IMR-90 (cell line): ENCODE measurements at regions not wholly inside any gene's neighbourhood (a gene's known extent, or its start where the extent isn't known, plus 50 kb on each side); places are given as distances from the start of the nearest gene placed in this dataset.

ENCODE experiments used
- ATAC-seq: fragments of 200-7000 bp; cut with Tn5 transposase; 2 replicates; pipeline ENCODE4 v1.9.1; 2020; ENCODE audit warnings: low read depth, mild to moderate bottlenecking, moderate library complexity
- BruUV-seq: library from RNA; stranded (reverse); fragments of 400-500 nt; replicated peaks from 2 replicates; lab custom pipeline; 2021; lab: Mats Ljungman, UMichigan
- CTCF ChIA-PET: fragments of 300-600 bp; formaldehyde crosslinking; extraction: SDS; loops from one replicate; lab custom pipeline; 2021; ENCODE audit warnings: antibody characterized with exemption; lab: Yijun Ruan, JAX
- POLR2A ChIA-PET: fragments of 300-600 bp; sonication (Branson Sonifier 250); formaldehyde crosslinking; loops from one replicate; lab custom pipeline; 2022; ENCODE audit warnings: antibody characterized with exemption; ENCODE audit not compliant: unreplicated experiment; lab: Charles Lee
- DNase-seq: peaks from one replicate; pipeline ENCODE4 v3.0.0; 2013
- H2AFZ ChIP-seq: replicated peaks from 2 replicates; pipeline ENCODE3; 2013; ENCODE audit warnings: low read length, mild to moderate bottlenecking; ENCODE audit not compliant: poor library complexity
- H2AK5ac ChIP-seq: 2 replicates; pipeline ENCODE4 v1.6.1; 2013; ENCODE audit warnings: low read depth, low read length, inconsistent platforms
- H2AK9ac ChIP-seq: replicated peaks from 2 replicates; pipeline ENCODE3; 2013; ENCODE audit warnings: mild to moderate bottlenecking, low read depth, low read length, moderate library complexity; ENCODE audit not compliant: poor library complexity
- H2BK120ac ChIP-seq: 2 replicates; pipeline ENCODE4 v1.6.1; 2013; ENCODE audit warnings: low read depth, low read length, inconsistent platforms
- H2BK15ac ChIP-seq: 3 replicates; pipeline ENCODE4 v1.6.1; 2013; ENCODE audit warnings: low read depth, low read length, inconsistent platforms
- H2BK20ac ChIP-seq: 2 replicates; pipeline ENCODE4 v1.6.1; 2013; ENCODE audit warnings: low read depth, mild to moderate bottlenecking, inconsistent platforms, low read length, moderate library complexity
- H2BK5ac ChIP-seq: 2 replicates; pipeline ENCODE4 v1.6.1; 2013; ENCODE audit warnings: mild to moderate bottlenecking, low read depth, low read length, inconsistent platforms; ENCODE audit not compliant: poor library complexity, severe bottlenecking
- H3K14ac ChIP-seq: replicated peaks from 2 replicates; pipeline ENCODE4 v1.6.1; 2013; ENCODE audit warnings: low read depth, low read length, inconsistent platforms
- H3K18ac ChIP-seq: 2 replicates; pipeline ENCODE4 v1.6.1; 2013; ENCODE audit warnings: low read depth, low read length, control low read depth
- H3K23ac ChIP-seq: 2 replicates; pipeline ENCODE4 v1.6.1; 2013; ENCODE audit warnings: low read depth, low read length, inconsistent platforms
- H3K27ac ChIP-seq: 2 replicates; pipeline ENCODE4 v1.5.1; 2013; ENCODE audit warnings: mild to moderate bottlenecking, control low read depth, low read length; ENCODE audit not compliant: insufficient read depth
- H3K27me3 ChIP-seq: 2 replicates; pipeline ENCODE4 v1.6.1; 2013; ENCODE audit warnings: low read length; ENCODE audit not compliant: control insufficient read depth, insufficient read depth
- H3K36me3 ChIP-seq: 2 replicates; pipeline ENCODE4 v1.6.1; 2013; ENCODE audit warnings: low read length, mixed read lengths; ENCODE audit not compliant: control insufficient read depth, insufficient read depth
- H3K4ac ChIP-seq: 2 replicates; pipeline ENCODE4 v1.6.1; 2013; ENCODE audit warnings: low read depth, low read length, inconsistent platforms
- H3K4me1 ChIP-seq: 2 replicates; pipeline ENCODE4 v1.6.1; 2013; ENCODE audit warnings: low read length, mixed read lengths; ENCODE audit not compliant: control insufficient read depth, insufficient read depth
- H3K4me2 ChIP-seq: 2 replicates; pipeline ENCODE4 v1.6.1; 2013; ENCODE audit warnings: low read depth, mild to moderate bottlenecking, control low read depth, low read length, moderate library complexity
- H3K4me3 ChIP-seq: 2 replicates; pipeline ENCODE4 v1.5.1; 2013; ENCODE audit warnings: low read depth, mild to moderate bottlenecking, control low read depth, low read length, moderate library complexity; ENCODE audit not compliant: insufficient read depth
- H3K56ac ChIP-seq: 2 replicates; pipeline ENCODE4 v1.6.1; 2013; ENCODE audit warnings: low read length, inconsistent platforms; ENCODE audit not compliant: insufficient read depth; ENCODE audit errors: extremely low read depth
- H3K79me1 ChIP-seq, 2 experiments: 2 replicates each; pipeline ENCODE4 v1.6.1; 2013; ENCODE audit warnings: low read length in 2 of 2, inconsistent platforms in 1 of 2, low read depth in 1 of 2
- H3K9ac ChIP-seq: 2 replicates; pipeline ENCODE4 v1.6.1; 2013; ENCODE audit warnings: low read depth, low read length, control low read depth
- H3K9me1 ChIP-seq: 2 replicates; pipeline ENCODE4 v1.6.1; 2013; ENCODE audit warnings: low read length, inconsistent platforms; ENCODE audit not compliant: insufficient read depth
- H3K9me3 ChIP-seq: 2 replicates; pipeline ENCODE4 v1.6.1; 2013; ENCODE audit warnings: low read length; ENCODE audit not compliant: control insufficient read depth, insufficient read depth
- H4K20me1 ChIP-seq: 2 replicates; pipeline ENCODE4 v1.6.1; 2013; ENCODE audit warnings: low read length, inconsistent platforms; ENCODE audit not compliant: insufficient read depth
- H4K5ac ChIP-seq: 2 replicates; pipeline ENCODE4 v1.6.1; 2013; ENCODE audit warnings: mild to moderate bottlenecking, low read depth, low read length, control low read depth
- H4K8ac ChIP-seq, 2 experiments: 2 replicates each; pipeline ENCODE4 v1.6.1; 2013; ENCODE audit warnings: low read depth in 2 of 2, low read length in 2 of 2, control low read depth in 1 of 2, inconsistent platforms in 1 of 2
- H4K91ac ChIP-seq: 2 replicates; pipeline ENCODE4 v1.6.1; 2013; ENCODE audit warnings: low read depth, low read length, inconsistent platforms; ENCODE audit not compliant: insufficient read depth
- BHLHE40 ChIP-seq: fragments of 150-350 bp; IDR thresholded peaks from 2 replicates; pipeline ENCODE4 v1.6.1; 2016; ENCODE audit warnings: mild to moderate bottlenecking, low read depth, low read length
- CHD1 ChIP-seq: IDR thresholded peaks from 2 replicates; pipeline ENCODE4 v1.6.1; 2012; ENCODE audit warnings: low read depth, low read length, improper control_type of control experiment
- MAZ ChIP-seq: IDR thresholded peaks from 2 replicates; pipeline ENCODE4 v1.6.1; 2012; ENCODE audit warnings: low read depth, mild to moderate bottlenecking, low read length, improper control_type of control experiment, moderate library complexity, borderline replicate concordance
- MXI1 ChIP-seq: IDR thresholded peaks from 2 replicates; pipeline ENCODE4 v1.6.1; 2012; ENCODE audit warnings: low read depth, mild to moderate bottlenecking, low read length, moderate library complexity, borderline replicate concordance
- RAD21 ChIP-seq: IDR thresholded peaks from 2 replicates; pipeline ENCODE4 v1.6.1; 2012; ENCODE audit warnings: low read length, improper control_type of control experiment
- RCOR1 ChIP-seq: IDR thresholded peaks from 2 replicates; pipeline ENCODE4 v1.6.1; 2012; ENCODE audit warnings: mild to moderate bottlenecking, low read length, improper control_type of control experiment; ENCODE audit not compliant: insufficient replicate concordance
- SMC3 ChIP-seq: fragments of 150-350 bp; IDR thresholded peaks from 2 replicates; pipeline ENCODE4 v1.6.1; 2016; ENCODE audit warnings: low read depth, mild to moderate bottlenecking, antibody characterized with exemption, low read length, moderate library complexity
- WGBS, 2 experiments: methylation state at CpG; one replicate each; pipeline versions ENCODE4 v1.1.5 to v1.1.7; 2013; ENCODE audit warnings: missing lambda C conversion rate in 2 of 2; ENCODE audit not compliant: insufficient read length in 1 of 2; ENCODE audit errors: extremely low coverage in 2 of 2; 5-methylcytosine and 5-hydroxymethylcytosine counted together
- dilution Hi-C: fragments of 300-500 bp; cut with HindIII; formaldehyde crosslinking; loops from one replicate; pipeline ENCODE4 v1.14.3; 2018; ENCODE audit warnings: low sequenced_read_pairs; ENCODE audit not compliant: unreplicated experiment
- in situ Hi-C: fragments of 300-500 bp; cut with MboI; formaldehyde crosslinking; loops from 3 replicates; pipeline ENCODE4 v1.14.3; 2019; ENCODE audit warnings: low sequenced_read_pairs, inconsistent platforms, mixed read lengths
- intact Hi-C: fragments of 100-400 bp; cut with micrococcal nuclease; formaldehyde crosslinking; loops from 2 replicates; pipeline ENCODE4 v1.10.0; 2022
- TF ChIP-seq, protein P1 (sequence below): conservative IDR thresholded peaks from 2 replicates; pipeline ENCODE4 v1.5.1; 2012; ENCODE audit warnings: mild to moderate bottlenecking, low read depth, low read length, improper control_type of control experiment
- TF ChIP-seq, protein P2 (sequence below): fragments of 150-350 bp; IDR thresholded peaks from 2 replicates; pipeline ENCODE4 v1.6.1; 2017; ENCODE audit warnings: mild to moderate bottlenecking, antibody characterized with exemption, low read length, low read depth
- TF ChIP-seq, protein P3 (sequence below): fragments of 150-350 bp; IDR thresholded peaks from 2 replicates; pipeline ENCODE4 v1.6.1; 2016; ENCODE audit warnings: low read depth, mild to moderate bottlenecking, low read length, moderate library complexity, borderline replicate concordance

DNA sequence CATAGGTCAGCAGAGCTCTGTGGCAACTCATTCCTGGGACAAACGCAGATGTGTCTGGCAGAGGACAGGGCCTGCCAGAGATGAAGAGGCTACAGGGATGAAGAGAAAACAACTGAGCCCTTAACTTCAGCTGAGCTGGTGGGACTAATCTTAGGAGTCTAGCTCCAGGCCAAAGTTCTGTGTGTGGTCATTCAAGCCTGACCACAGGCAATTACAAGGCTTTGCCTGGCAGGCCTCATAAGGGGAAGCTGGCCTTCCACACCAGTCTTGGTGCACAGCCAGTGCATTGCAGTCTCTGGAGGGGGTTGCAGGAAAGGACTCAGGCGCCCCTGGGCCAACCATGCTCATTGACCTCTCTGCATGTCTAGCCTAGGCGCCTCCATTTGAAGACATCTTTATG lies 127.6 kb upstream of the DAAM1 start:
- WGBS, 2 experiments = no CpG with 5 or more reads among the region's 3 CpGs
- H3K27ac ChIP-seq = no peak overlapping the region
- ChIA-PET POLR2A (no interaction called here), CTCF (interaction anchor here (0.5 kb wide), 1 partner anchor 260 kb away, joined by 3 read pairs; no protein-coding TSS in a partner anchor)
- no peak overlapping the region for H3K56ac ChIP-seq
- H3K18ac ChIP-seq = no peak overlapping the region
- DNase-seq = no peak
- no peak for TF ChIP-seq RCOR1
- TF ChIP-seq, protein P1, sequence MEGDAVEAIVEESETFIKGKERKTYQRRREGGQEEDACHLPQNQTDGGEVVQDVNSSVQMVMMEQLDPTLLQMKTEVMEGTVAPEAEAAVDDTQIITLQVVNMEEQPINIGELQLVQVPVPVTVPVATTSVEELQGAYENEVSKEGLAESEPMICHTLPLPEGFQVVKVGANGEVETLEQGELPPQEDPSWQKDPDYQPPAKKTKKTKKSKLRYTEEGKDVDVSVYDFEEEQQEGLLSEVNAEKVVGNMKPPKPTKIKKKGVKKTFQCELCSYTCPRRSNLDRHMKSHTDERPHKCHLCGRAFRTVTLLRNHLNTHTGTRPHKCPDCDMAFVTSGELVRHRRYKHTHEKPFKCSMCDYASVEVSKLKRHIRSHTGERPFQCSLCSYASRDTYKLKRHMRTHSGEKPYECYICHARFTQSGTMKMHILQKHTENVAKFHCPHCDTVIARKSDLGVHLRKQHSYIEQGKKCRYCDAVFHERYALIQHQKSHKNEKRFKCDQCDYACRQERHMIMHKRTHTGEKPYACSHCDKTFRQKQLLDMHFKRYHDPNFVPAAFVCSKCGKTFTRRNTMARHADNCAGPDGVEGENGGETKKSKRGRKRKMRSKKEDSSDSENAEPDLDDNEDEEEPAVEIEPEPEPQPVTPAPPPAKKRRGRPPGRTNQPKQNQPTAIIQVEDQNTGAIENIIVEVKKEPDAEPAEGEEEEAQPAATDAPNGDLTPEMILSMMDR = no peak
- TF ChIP-seq CHD1 = no peak
- TF ChIP-seq BHLHE40 = no peak
- no peak for TF ChIP-seq SMC3
- TF ChIP-seq, protein P2, sequence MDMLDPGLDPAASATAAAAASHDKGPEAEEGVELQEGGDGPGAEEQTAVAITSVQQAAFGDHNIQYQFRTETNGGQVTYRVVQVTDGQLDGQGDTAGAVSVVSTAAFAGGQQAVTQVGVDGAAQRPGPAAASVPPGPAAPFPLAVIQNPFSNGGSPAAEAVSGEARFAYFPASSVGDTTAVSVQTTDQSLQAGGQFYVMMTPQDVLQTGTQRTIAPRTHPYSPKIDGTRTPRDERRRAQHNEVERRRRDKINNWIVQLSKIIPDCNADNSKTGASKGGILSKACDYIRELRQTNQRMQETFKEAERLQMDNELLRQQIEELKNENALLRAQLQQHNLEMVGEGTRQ = no peak
- TF ChIP-seq RAD21 = no peak
- no peak for TF ChIP-seq MAZ
- TF ChIP-seq MXI1 = no peak
- TF ChIP-seq, protein P3, sequence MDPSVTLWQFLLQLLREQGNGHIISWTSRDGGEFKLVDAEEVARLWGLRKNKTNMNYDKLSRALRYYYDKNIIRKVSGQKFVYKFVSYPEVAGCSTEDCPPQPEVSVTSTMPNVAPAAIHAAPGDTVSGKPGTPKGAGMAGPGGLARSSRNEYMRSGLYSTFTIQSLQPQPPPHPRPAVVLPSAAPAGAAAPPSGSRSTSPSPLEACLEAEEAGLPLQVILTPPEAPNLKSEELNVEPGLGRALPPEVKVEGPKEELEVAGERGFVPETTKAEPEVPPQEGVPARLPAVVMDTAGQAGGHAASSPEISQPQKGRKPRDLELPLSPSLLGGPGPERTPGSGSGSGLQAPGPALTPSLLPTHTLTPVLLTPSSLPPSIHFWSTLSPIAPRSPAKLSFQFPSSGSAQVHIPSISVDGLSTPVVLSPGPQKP = no peak
- H2AK5ac ChIP-seq = no peak overlapping the region
- no peak overlapping the region for H4K5ac ChIP-seq
- ATAC-seq = no peak
- no peaks in the 10 kb centered on the region for H3K79me1 ChIP-seq
- H3K23ac ChIP-seq = no peak overlapping the region
- H2BK120ac ChIP-seq = no peak overlapping the region
- H2AFZ ChIP-seq = no peak overlapping the region
- H2BK15ac ChIP-seq = no peak overlapping the region
- no peak overlapping the region for H2BK5ac ChIP-seq
- H3K4me1 ChIP-seq = no peaks in the 10 kb centered on the region
- no peaks in the 10 kb centered on the region for H3K9me1 ChIP-seq
- in situ Hi-C loops (no loop called here), dilution Hi-C loops (no loop called here), intact Hi-C loops (no loop called here)
- H4K91ac ChIP-seq = no peak overlapping the region
- no peak overlapping the region for H3K9ac ChIP-seq
- no peaks in the 10 kb centered on the region for H3K27me3 ChIP-seq
- no peaks in the 10 kb centered on the region for H4K20me1 ChIP-seq
- no peak overlapping the region for H4K8ac ChIP-seq
- BruUV-seq = no TSS peak
- H3K14ac ChIP-seq = no peak overlapping the region
- no peak overlapping the region for H2AK9ac ChIP-seq
- no peak overlapping the region for H2BK20ac ChIP-seq
- peaks cover 4% of the 10 kb centered on the region for H3K9me3 ChIP-seq
- H3K36me3 ChIP-seq = no peaks in the 10 kb centered on the region
- H3K4me2 ChIP-seq = no peak overlapping the region
- no peak overlapping the region for H3K4ac ChIP-seq
- no peak overlapping the region for H3K4me3 ChIP-seq
